Lung (tissue), 11 donors: ENCODE measurements at regions not wholly inside any gene's neighbourhood (a gene's known extent, or its start where the extent isn't known, plus 50 kb on each side); places are given as distances from the start of the nearest gene placed in this dataset.

Experiments
- ATAC-seq: fragments of 200-7000 bp; cut with Tn5 transposase; one replicate; pipeline ENCODE4 v1.9.1; 2020; ENCODE audit warnings: moderate number of reproducible peaks; ENCODE audit not compliant: insufficient read depth, low FRiP score
- DNase-seq, 3 donors: peaks; one replicate each; pipeline ENCODE4 v3.0.0-alpha.2; 2013 to 2017
- H3K27ac ChIP-seq, 2 donors: one replicate each; pipeline ENCODE4 v1.5.1; 2013; ENCODE audit warnings: mild to moderate bottlenecking in 2 of 2, moderate library complexity in 2 of 2, control low read depth in 1 of 2, inconsistent platforms in 1 of 2, low read depth in 1 of 2, low read length in 1 of 2
- H3K27me3 ChIP-seq, 3 donors: one replicate each; pipeline ENCODE4 v1.5.1; 2013; ENCODE audit warnings: low read length in 2 of 3; ENCODE audit not compliant: control insufficient read depth in 3 of 3, insufficient read depth in 3 of 3
- H3K36me3 ChIP-seq, 4 donors: one replicate each; pipeline ENCODE4 v1.5.1; 2013; ENCODE audit warnings: low read length in 4 of 4, mild to moderate bottlenecking in 1 of 4, moderate library complexity in 1 of 4; ENCODE audit not compliant: control insufficient read depth in 4 of 4, insufficient read depth in 4 of 4
- H3K4me1 ChIP-seq, 5 donors: one replicate each; pipeline ENCODE4 v1.5.1; 2013; ENCODE audit warnings: low read length in 5 of 5, mild to moderate bottlenecking in 2 of 5, moderate library complexity in 1 of 5; ENCODE audit not compliant: control insufficient read depth in 5 of 5, insufficient read depth in 5 of 5
- H3K4me3 ChIP-seq: one replicate; pipeline ENCODE4 v1.5.1; 2013; ENCODE audit warnings: mild to moderate bottlenecking, control low read depth, moderate library complexity
- H3K9ac ChIP-seq, 2 donors: one replicate each; pipeline ENCODE4 v1.5.1; 2013; ENCODE audit warnings: low read length in 2 of 2, control low read depth in 1 of 2; ENCODE audit not compliant: insufficient read depth in 1 of 2
- H3K9me3 ChIP-seq, 4 donors: one replicate each; pipeline ENCODE4 v1.5.1; 2013; ENCODE audit warnings: low read length in 3 of 4, mild to moderate bottlenecking in 1 of 4, moderate library complexity in 1 of 4; ENCODE audit not compliant: control insufficient read depth in 4 of 4, insufficient read depth in 3 of 4
- WGBS, 2 donors: extraction: QIAGEN DNeasy Blood & Tissue Kit; methylation state at CpG; one replicate each; pipeline ENCODE4 v1.1.7; 2013; 5-methylcytosine and 5-hydroxymethylcytosine counted together
- TF ChIP-seq, protein P1 (sequence below): IDR thresholded peaks from 2 replicates; pipeline ENCODE4 v1.5.1; 2012; ENCODE audit warnings: mild to moderate bottlenecking; ENCODE audit errors: control extremely low read depth, extremely low read depth
- donor health status: control.
- donor health status: control.
- donor health status: Bipolar disorder and iron deficiency.
- donor health status: healthy.
- donor health status: DM: yes; HTN: yes; CAD: no.

DNA sequence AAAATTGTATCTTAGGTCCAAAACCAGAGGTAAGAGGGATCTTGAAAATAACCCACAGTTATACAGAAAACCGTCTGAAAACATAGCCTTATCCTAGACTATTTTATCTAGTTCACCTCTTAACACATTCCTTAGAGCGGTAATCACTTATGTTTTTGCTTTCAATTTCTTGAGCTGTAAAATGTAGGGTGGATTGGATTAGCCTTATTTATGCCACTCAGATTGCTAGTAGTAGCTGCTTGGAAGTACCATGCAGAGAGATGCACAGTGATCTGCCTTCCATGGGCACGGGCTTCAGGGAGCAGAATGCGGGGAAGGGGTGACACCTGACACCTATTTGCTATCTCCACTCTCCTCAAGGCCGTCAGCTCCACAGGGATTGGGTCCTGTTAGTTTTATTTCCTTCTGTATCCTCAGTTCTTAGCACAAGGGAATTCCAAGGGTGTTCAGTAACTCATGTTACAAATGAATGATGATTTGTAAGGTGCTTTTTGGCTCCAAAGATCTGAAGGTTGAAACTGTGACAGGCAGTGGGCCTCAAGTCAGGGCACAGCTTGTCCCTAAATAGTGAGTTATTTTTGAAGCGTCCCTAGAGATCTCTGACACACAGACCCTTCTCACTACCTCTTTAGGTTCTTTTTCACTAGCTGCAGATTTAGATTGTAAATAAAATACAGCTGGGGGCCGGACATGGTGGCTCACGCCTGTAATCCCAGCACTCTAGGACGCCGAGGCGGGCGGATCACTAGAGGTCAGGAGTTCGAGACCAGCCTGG is 64.0 kb upstream of the PMAIP1 start:
- H3K9ac ChIP-seq: no peak overlapping the region
- H3K4me1 ChIP-seq: no peaks in the 10 kb centered on the region
- no peaks in the 10 kb centered on the region for H3K27me3 ChIP-seq
- 73 to 87% methylated on average over 13 of the region's 13 CpGs for WGBS, 2 donors
- ATAC-seq (no peak), DNase-seq (no peak)
- no peaks in the 10 kb centered on the region for H3K36me3 ChIP-seq
- H3K27ac ChIP-seq: no peak overlapping the region
- TF ChIP-seq, protein P1, sequence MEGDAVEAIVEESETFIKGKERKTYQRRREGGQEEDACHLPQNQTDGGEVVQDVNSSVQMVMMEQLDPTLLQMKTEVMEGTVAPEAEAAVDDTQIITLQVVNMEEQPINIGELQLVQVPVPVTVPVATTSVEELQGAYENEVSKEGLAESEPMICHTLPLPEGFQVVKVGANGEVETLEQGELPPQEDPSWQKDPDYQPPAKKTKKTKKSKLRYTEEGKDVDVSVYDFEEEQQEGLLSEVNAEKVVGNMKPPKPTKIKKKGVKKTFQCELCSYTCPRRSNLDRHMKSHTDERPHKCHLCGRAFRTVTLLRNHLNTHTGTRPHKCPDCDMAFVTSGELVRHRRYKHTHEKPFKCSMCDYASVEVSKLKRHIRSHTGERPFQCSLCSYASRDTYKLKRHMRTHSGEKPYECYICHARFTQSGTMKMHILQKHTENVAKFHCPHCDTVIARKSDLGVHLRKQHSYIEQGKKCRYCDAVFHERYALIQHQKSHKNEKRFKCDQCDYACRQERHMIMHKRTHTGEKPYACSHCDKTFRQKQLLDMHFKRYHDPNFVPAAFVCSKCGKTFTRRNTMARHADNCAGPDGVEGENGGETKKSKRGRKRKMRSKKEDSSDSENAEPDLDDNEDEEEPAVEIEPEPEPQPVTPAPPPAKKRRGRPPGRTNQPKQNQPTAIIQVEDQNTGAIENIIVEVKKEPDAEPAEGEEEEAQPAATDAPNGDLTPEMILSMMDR: no peak
- H3K9me3 ChIP-seq: no peaks in the 10 kb centered on the region
- no peak overlapping the region for H3K4me3 ChIP-seq

- TF ChIP-seq, protein P1: no peak
- H3K4me3 ChIP-seq: no peak overlapping the region
- H3K27ac ChIP-seq: no peak overlapping the region
- ATAC-seq: no peak
- H3K4me1 ChIP-seq: no peaks in the 10 kb centered on the region
- no peaks in the 10 kb centered on the region for H3K27me3 ChIP-seq
- 72 to 86% methylated on average over 3 of the region's 3 CpGs for WGBS, 2 donors
- H3K9me3 ChIP-seq: no peaks in the 10 kb centered on the region
- no peak for DNase-seq
- H3K9ac ChIP-seq: no peak overlapping the region
- no peaks in the 10 kb centered on the region for H3K36me3 ChIP-seq
Measured at GRCh38 chr18:59834267-59834666, 65.5 kb upstream of the PMAIP1 start.

DNA sequence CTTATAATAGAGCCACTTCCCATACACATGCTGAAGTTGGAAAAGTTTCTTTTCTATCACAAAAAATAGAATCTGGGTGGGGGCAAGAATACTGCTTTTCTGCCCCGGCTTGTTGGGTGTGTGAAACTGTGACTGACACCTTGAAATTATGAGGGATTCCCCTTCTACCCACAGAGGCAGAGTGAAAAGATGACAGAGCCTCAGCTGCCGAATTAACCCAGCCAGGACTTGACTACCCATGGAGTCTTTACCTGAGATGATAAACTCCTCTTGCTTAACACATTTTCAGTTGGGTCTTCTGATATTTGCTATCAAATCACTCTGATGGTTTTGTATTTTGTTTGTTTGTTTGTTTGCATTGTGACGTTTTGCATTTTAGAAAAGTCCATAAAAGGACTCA is 66.0 kb upstream of the PMAIP1 start:
- no peak for ATAC-seq
- Histone ChIP-seq H3K9ac (no peak overlapping the region), H3K27ac (no peak overlapping the region), H3K27me3 (no peaks in the 10 kb centered on the region), H3K4me1 (no peaks in the 10 kb centered on the region), H3K9me3 (no peaks in the 10 kb centered on the region), H3K36me3 (no peaks in the 10 kb centered on the region), H3K4me3 (no peak overlapping the region)
- DNase-seq: no peak
- TF ChIP-seq, protein P1: no peak
- WGBS, 2 donors: 73 to 82% methylated on average over 3 of the region's 3 CpGs
